Natural killer cell (primary cell): ENCODE measurements at regions not wholly inside any gene's neighbourhood (a gene's known extent, or its start where the extent isn't known, plus 50 kb on each side); places are given as distances from the start of the nearest gene placed in this dataset.

Experiments used
- ATAC-seq, 3 donors: fragments of 150-1000 bp in 2 of 3; fragments of 200-7000 bp in 1 of 3; cut with Tn5 transposase; 1 replicate in 1 of 3; 2 replicates in 2 of 3; pipeline ENCODE4 v1.10.0; 2021; ENCODE audit warnings: mild to moderate bottlenecking in 2 of 3, moderate library complexity in 2 of 3
- DNase-seq, 2 donors: peaks; one replicate each; pipeline versions ENCODE4 v3.0.0 to v3.0.0-alpha.2; 2013 to 2021; ENCODE audit warnings: mixed read lengths in 1 of 2
- H3K27ac ChIP-seq: one replicate; pipeline ENCODE4 v1.5.1; 2013; ENCODE audit warnings: mild to moderate bottlenecking, low read length
- H3K27me3 ChIP-seq: one replicate; pipeline ENCODE4 v1.6.1; 2013; ENCODE audit warnings: low read length; ENCODE audit not compliant: control insufficient read depth, insufficient read depth
- H3K36me3 ChIP-seq: one replicate; pipeline ENCODE4 v1.6.1; 2013; ENCODE audit warnings: low read length; ENCODE audit not compliant: control insufficient read depth, insufficient read depth
- H3K4me1 ChIP-seq: one replicate; pipeline ENCODE4 v1.6.1; 2013; ENCODE audit warnings: low read length; ENCODE audit not compliant: control insufficient read depth, insufficient read depth
- H3K4me3 ChIP-seq: one replicate; pipeline ENCODE4 v1.5.1; 2013; ENCODE audit warnings: low read length
- H3K9me3 ChIP-seq: one replicate; pipeline ENCODE4 v1.6.1; 2013; ENCODE audit warnings: low read length; ENCODE audit not compliant: control insufficient read depth, insufficient read depth
- H3K27ac Mint-ChIP-seq, 2 donors: one replicate each; pipeline ENCODE4 v1.8.0; 2022; ENCODE audit warnings: mild to moderate bottlenecking in 2 of 2, mixed read lengths in 2 of 2, moderate library complexity in 1 of 2
- H3K27me3 Mint-ChIP-seq, 2 donors: one replicate each; pipeline ENCODE4 v1.8.0; 2022; ENCODE audit warnings: low read depth in 2 of 2, mixed read lengths in 2 of 2
- H3K36me3 Mint-ChIP-seq: one replicate; pipeline ENCODE4 v1.8.0; 2022; ENCODE audit warnings: mixed read lengths
- H3K4me1 Mint-ChIP-seq, 2 donors: one replicate each; pipeline ENCODE4 v1.8.0; 2022; ENCODE audit warnings: mixed read lengths in 2 of 2
- H3K4me3 Mint-ChIP-seq: one replicate; pipeline ENCODE4 v1.8.0; 2022; ENCODE audit warnings: mild to moderate bottlenecking, moderate library complexity, mixed read lengths
- H3K9me3 Mint-ChIP-seq, 2 donors: one replicate each; pipeline ENCODE4 v1.8.0; 2022; ENCODE audit warnings: mixed read lengths in 2 of 2
- WGBS: methylation state at CpG from one replicate; pipeline ENCODE4 v1.1.7; 2013; ENCODE audit warnings: missing lambda C conversion rate; ENCODE audit not compliant: insufficient coverage; 5-methylcytosine and 5-hydroxymethylcytosine counted together
- intact Hi-C: fragments of 100-400 bp; cut with micrococcal nuclease; formaldehyde crosslinking; loops from one replicate; pipeline ENCODE4 v1.14.2; 2022
- TF ChIP-seq, protein P1 (sequence below): fragments of 200-600 bp; IDR thresholded peaks from one replicate; pipeline ENCODE4 v1.8.0; 2022; ENCODE audit warnings: antibody characterized with exemption

DNA sequence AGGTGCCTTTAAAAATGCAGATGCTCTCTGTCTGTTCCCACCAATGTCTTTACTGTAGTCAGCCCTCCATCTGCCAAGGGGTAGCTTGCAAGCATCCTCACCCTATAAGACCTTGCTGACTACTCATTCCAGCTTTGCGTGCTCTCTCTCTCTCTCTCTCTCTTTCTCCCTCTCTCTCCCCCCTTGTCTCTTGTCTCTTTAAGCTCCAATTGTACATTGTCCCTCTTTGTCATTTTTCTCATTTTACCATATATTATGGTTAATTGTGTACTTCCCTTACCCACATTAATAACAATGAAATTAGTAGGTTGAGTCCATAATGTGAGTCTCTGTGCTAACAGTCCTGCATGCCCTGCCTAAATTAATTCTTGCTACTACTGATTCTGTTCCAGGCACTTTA, 350.2 kb upstream of the CDH4 start:
- H3K9me3 ChIP-seq = no peaks in the 10 kb centered on the region
- no peak overlapping the region for H3K27ac Mint-ChIP-seq
- no peak overlapping the region for H3K27ac ChIP-seq
- H3K4me1 Mint-ChIP-seq = no peaks in the 10 kb centered on the region
- ATAC-seq = no peak
- H3K4me1 ChIP-seq = no peaks in the 10 kb centered on the region
- DNase-seq = no peak
- 100% methylated on average over 1 of the region's 1 CpG for WGBS
- H3K9me3 Mint-ChIP-seq = peaks cover 0 to 3% of the 10 kb centered on the region in 2 donors
- intact Hi-C loops = no loop called here
- no peaks in the 10 kb centered on the region for H3K36me3 ChIP-seq
- H3K27me3 Mint-ChIP-seq = no peaks in the 10 kb centered on the region
- H3K27me3 ChIP-seq = no peaks in the 10 kb centered on the region
- H3K36me3 Mint-ChIP-seq = no peaks in the 10 kb centered on the region
- no peak overlapping the region for H3K4me3 ChIP-seq
- TF ChIP-seq, protein P1, sequence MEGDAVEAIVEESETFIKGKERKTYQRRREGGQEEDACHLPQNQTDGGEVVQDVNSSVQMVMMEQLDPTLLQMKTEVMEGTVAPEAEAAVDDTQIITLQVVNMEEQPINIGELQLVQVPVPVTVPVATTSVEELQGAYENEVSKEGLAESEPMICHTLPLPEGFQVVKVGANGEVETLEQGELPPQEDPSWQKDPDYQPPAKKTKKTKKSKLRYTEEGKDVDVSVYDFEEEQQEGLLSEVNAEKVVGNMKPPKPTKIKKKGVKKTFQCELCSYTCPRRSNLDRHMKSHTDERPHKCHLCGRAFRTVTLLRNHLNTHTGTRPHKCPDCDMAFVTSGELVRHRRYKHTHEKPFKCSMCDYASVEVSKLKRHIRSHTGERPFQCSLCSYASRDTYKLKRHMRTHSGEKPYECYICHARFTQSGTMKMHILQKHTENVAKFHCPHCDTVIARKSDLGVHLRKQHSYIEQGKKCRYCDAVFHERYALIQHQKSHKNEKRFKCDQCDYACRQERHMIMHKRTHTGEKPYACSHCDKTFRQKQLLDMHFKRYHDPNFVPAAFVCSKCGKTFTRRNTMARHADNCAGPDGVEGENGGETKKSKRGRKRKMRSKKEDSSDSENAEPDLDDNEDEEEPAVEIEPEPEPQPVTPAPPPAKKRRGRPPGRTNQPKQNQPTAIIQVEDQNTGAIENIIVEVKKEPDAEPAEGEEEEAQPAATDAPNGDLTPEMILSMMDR = no peak
- no peak overlapping the region for H3K4me3 Mint-ChIP-seq

DNA sequence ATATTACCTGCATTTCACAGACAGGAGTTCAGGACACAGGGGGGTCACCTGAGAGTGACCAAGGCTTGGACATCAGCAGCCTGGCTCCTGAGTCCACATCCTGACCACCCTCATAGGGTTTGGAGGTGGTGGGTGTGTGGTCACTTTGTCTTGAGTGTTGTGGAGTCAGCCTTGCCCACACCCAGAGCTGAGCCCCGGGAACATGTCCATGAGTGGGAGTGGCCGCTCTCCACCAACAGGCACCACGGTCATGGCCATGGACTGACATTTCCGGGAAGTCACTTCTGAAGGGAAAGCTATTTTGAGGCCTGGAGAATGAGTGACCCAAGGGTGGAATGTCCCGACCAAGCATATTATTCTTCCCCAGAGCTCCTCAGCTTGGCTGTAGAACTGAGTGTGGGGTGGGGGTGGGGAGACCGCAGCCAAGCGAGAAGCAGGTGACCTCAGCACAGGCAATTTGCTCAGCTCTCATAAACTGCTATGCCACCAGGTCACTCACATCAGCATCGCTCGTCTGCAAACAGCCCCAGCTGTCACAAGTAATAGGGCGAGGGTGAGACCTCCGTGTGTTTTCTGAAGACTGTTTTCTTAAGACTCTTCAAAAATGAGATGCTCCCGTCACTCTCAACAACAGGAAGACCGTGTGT, 348.6 kb upstream of the CDH4 start:
- no peak overlapping the region for H3K27ac Mint-ChIP-seq
- Histone ChIP-seq H3K4me3 (no peak overlapping the region), H3K27me3 (no peaks in the 10 kb centered on the region), H3K27ac (no peak overlapping the region), H3K4me1 (no peaks in the 10 kb centered on the region), H3K36me3 (no peaks in the 10 kb centered on the region), H3K9me3 (no peaks in the 10 kb centered on the region)
- WGBS = 84% methylated on average over 12 of the region's 13 CpGs
- no peak for ATAC-seq
- DNase-seq = no peak
- no peak overlapping the region for H3K4me3 Mint-ChIP-seq
- no peaks in the 10 kb centered on the region for H3K4me1 Mint-ChIP-seq
- intact Hi-C loops = no loop called here
- TF ChIP-seq, protein P1 = no peak
- peaks cover 0 to 3% of the 10 kb centered on the region in 2 donors for H3K9me3 Mint-ChIP-seq
- H3K27me3 Mint-ChIP-seq = no peaks in the 10 kb centered on the region
- no peaks in the 10 kb centered on the region for H3K36me3 Mint-ChIP-seq

DNA sequence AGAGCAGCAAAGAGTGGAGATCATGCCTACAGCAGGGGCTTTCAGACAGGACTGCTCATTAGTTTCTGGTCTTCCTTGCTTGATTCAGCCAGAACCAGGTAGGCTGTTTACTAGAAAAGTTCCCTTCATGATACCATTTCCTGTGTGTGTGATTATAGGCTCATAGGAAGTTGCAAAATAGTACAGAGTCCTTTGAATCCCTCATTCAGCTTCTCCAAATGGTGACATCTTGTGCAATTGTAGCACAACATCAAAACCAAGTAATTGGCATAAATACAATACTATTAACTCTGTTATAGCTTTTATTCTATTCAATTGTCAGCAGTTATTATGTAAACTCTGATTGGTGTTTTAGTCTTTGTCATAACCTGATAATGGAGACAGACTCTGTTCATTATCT, 347.3 kb upstream of the CDH4 start:
- no peak overlapping the region for H3K27ac Mint-ChIP-seq
- TF ChIP-seq, protein P1 = no peak
- H3K4me1 ChIP-seq = no peaks in the 10 kb centered on the region
- H3K9me3 Mint-ChIP-seq = peaks cover 0 to 3% of the 10 kb centered on the region in 2 donors
- no peaks in the 10 kb centered on the region for H3K27me3 ChIP-seq
- H3K4me3 Mint-ChIP-seq = no peak overlapping the region
- H3K9me3 ChIP-seq = no peaks in the 10 kb centered on the region
- no peak for ATAC-seq
- H3K27me3 Mint-ChIP-seq = no peaks in the 10 kb centered on the region
- H3K27ac ChIP-seq = no peak overlapping the region
- intact Hi-C loops = no loop called here
- no peaks in the 10 kb centered on the region for H3K36me3 ChIP-seq
- no peaks in the 10 kb centered on the region for H3K36me3 Mint-ChIP-seq
- no peak overlapping the region for H3K4me3 ChIP-seq
- no peak for DNase-seq
- H3K4me1 Mint-ChIP-seq = no peaks in the 10 kb centered on the region

DNA sequence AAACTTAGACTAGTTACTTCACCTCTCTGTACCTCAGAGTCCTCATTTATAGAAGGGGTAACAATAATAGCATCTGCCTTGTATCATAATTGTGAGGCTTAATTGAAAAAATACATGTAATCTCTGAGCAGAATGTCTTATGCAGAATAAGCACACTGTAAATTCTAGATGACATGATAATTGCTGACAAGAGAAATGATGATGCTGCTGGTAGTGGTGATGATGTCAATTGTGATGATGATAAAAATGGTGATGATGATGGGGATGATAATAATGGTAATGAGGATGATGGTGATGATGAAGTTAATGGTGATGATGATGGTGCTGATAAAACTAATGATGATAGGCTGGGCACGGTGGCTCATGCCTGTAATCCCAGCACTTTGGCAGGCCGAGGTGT, 346.1 kb upstream of the CDH4 start:
- Mint-ChIP-seq H3K9me3 (peaks cover 0 to 3% of the 10 kb centered on the region in 2 donors), H3K4me1 (no peaks in the 10 kb centered on the region), H3K27ac (no peak overlapping the region), H3K36me3 (no peaks in the 10 kb centered on the region), H3K4me3 (no peak overlapping the region), H3K27me3 (no peaks in the 10 kb centered on the region)
- H3K36me3 ChIP-seq = no peaks in the 10 kb centered on the region
- TF ChIP-seq, protein P1 = no peak
- H3K27me3 ChIP-seq = no peaks in the 10 kb centered on the region
- ATAC-seq (no peak), DNase-seq (no peak)
- H3K27ac ChIP-seq = no peak overlapping the region
- H3K4me3 ChIP-seq = no peak overlapping the region
- intact Hi-C loops = no loop called here
- no peaks in the 10 kb centered on the region for H3K4me1 ChIP-seq
- 81% methylated on average over 2 of the region's 2 CpGs for WGBS
- H3K9me3 ChIP-seq = no peaks in the 10 kb centered on the region
